ENCODE measurements at regions not wholly inside any gene's neighbourhood (a gene's known extent, or its start where the extent isn't known, plus 50 kb on each side); places are given as distances from the start of the nearest gene placed in this dataset.

GRCh38 chr20:48194583-48194982 is 409.3 kb upstream of the SULF2 start:
- no peak for DNase-seq

GRCh38 chr20:48193627-48194425 is 408.5 kb upstream of the SULF2 start:
- no peak for DNase-seq

GRCh38 chr20:48192109-48192508 is 406.8 kb upstream of the SULF2 start:
- DNase-seq, result no peak

GRCh38 chr20:48191200-48191599 is 405.9 kb upstream of the SULF2 start:
- DNase-seq, result no peak

- no peak for DNase-seq
These were observed 405.5 kb upstream of the SULF2 start for GRCh38 chr20:48190757-48191156.

GRCh38 chr20:48189181-48189580 is 403.9 kb upstream of the SULF2 start:
- peak in 1 of 2 experiments; percentile 5 for DNase-seq

- no peak for DNase-seq
These were observed 402.6 kb upstream of the SULF2 start for GRCh38 chr20:48187851-48188250.

GRCh38 chr20:48186915-48187314 is 401.6 kb upstream of the SULF2 start:
- no peak for DNase-seq

GRCh38 chr20:48186447-48186846 is 401.2 kb upstream of the SULF2 start:
- no peak for DNase-seq

GRCh38 chr20:48184229-48184628 is 398.9 kb upstream of the SULF2 start:
- no peak for DNase-seq

GRCh38 chr20:48181261-48181935 is 396.1 kb upstream of the SULF2 start:
- DNase-seq, result no peak

- DNase-seq, result no peak
These were observed 395.3 kb upstream of the SULF2 start for GRCh38 chr20:48180618-48181017.

- no peak for DNase-seq
These were observed 394.7 kb upstream of the SULF2 start for GRCh38 chr20:48180024-48180423.

GRCh38 chr20:48178633-48179032 is 393.4 kb upstream of the SULF2 start:
- no peak for DNase-seq

GRCh38 chr20:48177058-48177457 is 391.8 kb upstream of the SULF2 start:
- no peak for DNase-seq

- DNase-seq, result no peak
These were observed 390.9 kb upstream of the SULF2 start for GRCh38 chr20:48176139-48176538.

- no peak for DNase-seq
These were observed 390.0 kb upstream of the SULF2 start for GRCh38 chr20:48175261-48175660.

GRCh38 chr20:48172357-48172702 is 387.0 kb upstream of the SULF2 start:
- no peak for DNase-seq

- no peak for DNase-seq
These were observed 386.5 kb upstream of the SULF2 start for GRCh38 chr20:48171626-48172356.

- no peak for DNase-seq
These were observed 385.8 kb upstream of the SULF2 start for GRCh38 chr20:48171071-48171470.

GRCh38 chr20:48170625-48171024 is 385.3 kb upstream of the SULF2 start:
- no peak for DNase-seq

GRCh38 chr20:48169650-48170225 is 384.5 kb upstream of the SULF2 start:
- DNase-seq, result no peak

GRCh38 chr20:48166082-48166835 is 381.0 kb upstream of the SULF2 start:
- DNase-seq, result no peak
